DMS 273 treated with DMSO at 0.1 percent for 48 hours (cell line): ENCODE measurements at regions not wholly inside any gene's neighbourhood (a gene's known extent, or its start where the extent isn't known, plus 50 kb on each side); places are given as distances from the start of the nearest gene placed in this dataset.

Source experiments
- DNase-seq: peaks from one replicate; lab custom pipeline; 2025; lab: John Stamatoyannopoulos, UW

GRCh38 chr15:98420837-98421236 lies 227.5 kb upstream of the IGF1R start:
- no peak for DNase-seq

- DNase-seq = no peak
Measured at GRCh38 chr15:98421419-98422129, 226.8 kb upstream of the IGF1R start.

- DNase-seq = no peak
Measured at GRCh38 chr15:98422130-98422478, 226.2 kb upstream of the IGF1R start.

GRCh38 chr15:98425173-98425572 lies 223.2 kb upstream of the IGF1R start:
- DNase-seq = no peak

GRCh38 chr15:98427321-98427720 lies 221.0 kb upstream of the IGF1R start:
- no peak for DNase-seq

- DNase-seq = no peak
Measured at GRCh38 chr15:98428253-98428989, 219.9 kb upstream of the IGF1R start.

GRCh38 chr15:98431171-98431570 lies 217.2 kb upstream of the IGF1R start:
- no peak for DNase-seq

GRCh38 chr15:98433346-98433745 lies 215.0 kb upstream of the IGF1R start:
- no peak for DNase-seq

GRCh38 chr15:98433856-98434255 lies 214.5 kb upstream of the IGF1R start:
- DNase-seq = no peak

- DNase-seq = no peak
Measured at GRCh38 chr15:98437752-98438151, 210.6 kb upstream of the IGF1R start.

GRCh38 chr15:98438326-98438725 lies 210.0 kb upstream of the IGF1R start:
- DNase-seq = no peak

GRCh38 chr15:98438907-98439306 lies 209.4 kb upstream of the IGF1R start:
- DNase-seq = no peak

GRCh38 chr15:98439523-98439942 lies 208.8 kb upstream of the IGF1R start:
- DNase-seq = no peak

GRCh38 chr15:98440917-98441316 lies 207.4 kb upstream of the IGF1R start:
- no peak for DNase-seq

GRCh38 chr15:98441599-98441998 lies 206.7 kb upstream of the IGF1R start:
- no peak for DNase-seq

GRCh38 chr15:98442379-98442833 lies 205.9 kb upstream of the IGF1R start:
- DNase-seq = no peak

GRCh38 chr15:98442901-98443300 lies 205.4 kb upstream of the IGF1R start:
- DNase-seq = no peak

- no peak for DNase-seq
Measured at GRCh38 chr15:98443526-98443925, 204.8 kb upstream of the IGF1R start.

GRCh38 chr15:98444138-98444537 lies 204.2 kb upstream of the IGF1R start:
- DNase-seq = no peak

- DNase-seq = no peak
Measured at GRCh38 chr15:98445315-98445714, 203.0 kb upstream of the IGF1R start.

- DNase-seq = no peak
Measured at GRCh38 chr15:98446083-98446482, 202.3 kb upstream of the IGF1R start.

- no peak for DNase-seq
Measured at GRCh38 chr15:98447069-98447468, 201.3 kb upstream of the IGF1R start.

- DNase-seq = no peak
Measured at GRCh38 chr15:98451236-98451635, 197.1 kb upstream of the IGF1R start.

- no peak for DNase-seq
Measured at GRCh38 chr15:98452238-98452637, 196.1 kb upstream of the IGF1R start.
